HepG2 (cell line): ENCODE measurements at regions not wholly inside any gene's neighbourhood (a gene's known extent, or its start where the extent isn't known, plus 50 kb on each side); places are given as distances from the start of the nearest gene placed in this dataset.

Source experiments
- ATAC-seq: fragments of 200-7000 bp; cut with Tn5 transposase; 3 replicates; pipeline ENCODE4 v1.9.1; 2020; ENCODE audit warnings: mild to moderate bottlenecking, moderate library complexity
- BruUV-seq: library from RNA; stranded (reverse); fragments of 400-500 nt; replicated peaks from 2 replicates; lab custom pipeline; 2021; lab: Mats Ljungman, UMichigan
- CTCF ChIA-PET: fragments of 300-600 bp; formaldehyde crosslinking; extraction: SDS; loops from one replicate; lab custom pipeline; 2021; ENCODE audit warnings: low total read pairs, inconsistent platforms, low intra/inter-chr PET ratio; lab: Yijun Ruan, JAX
- POLR2A ChIA-PET: fragments of 350-600 bp; sonication (Branson Sonifier 250); formaldehyde crosslinking; loops from one replicate; lab custom pipeline; 2020; ENCODE audit warnings: antibody characterized with exemption, inconsistent platforms; lab: Yijun Ruan, JAX
- DNase-seq: peaks from one replicate; pipeline ENCODE4 v3.0.0-alpha.2; 2015; ENCODE audit warnings: low spot score
- FAIRE-seq: peaks from 3 replicates; lab custom pipeline; 2011; peaks lifted over from hg19 to GRCh38; lab: Jason Lieb, UNC
- H2AFZ ChIP-seq: one replicate; pipeline ENCODE4 v1.6.1; 2011; ENCODE audit warnings: low read length, inconsistent platforms
- H3K27ac ChIP-seq: fragments of 300-600 bp; 3 replicates; pipeline ENCODE4 v1.8.0; 2011; ENCODE audit warnings: mixed run types, mild to moderate bottlenecking, mixed read lengths, low read length, inconsistent platforms; ENCODE audit not compliant: insufficient read depth; ENCODE audit errors: extremely low read length
- H3K27me3 ChIP-seq, 2 experiments: fragments of 200-600 bp in 1 of 2; 2 replicates in 1 of 2; 3 replicates in 1 of 2; pipeline versions ENCODE4 v1.6.0 to v1.8.0; 2011; ENCODE audit warnings: low read length in 2 of 2, mild to moderate bottlenecking in 2 of 2, moderate library complexity in 2 of 2, inconsistent platforms in 1 of 2; ENCODE audit not compliant: insufficient read depth in 2 of 2, control insufficient read depth in 1 of 2
- H3K36me3 ChIP-seq, 2 experiments: fragments of 200-600 bp in 1 of 2; replicated peaks in 1 of 2; 2 replicates in 1 of 2; 3 replicates in 1 of 2; pipeline versions ENCODE4 v1.5.1 to v1.8.0; 2011; ENCODE audit warnings: low read length in 2 of 2, inconsistent platforms in 1 of 2; ENCODE audit not compliant: insufficient read depth in 2 of 2, control insufficient read depth in 1 of 2
- H3K4me1 ChIP-seq: 2 replicates; pipeline ENCODE4 v1.5.1; 2012; ENCODE audit warnings: low read length, inconsistent platforms; ENCODE audit not compliant: insufficient read depth
- H3K4me2 ChIP-seq: 2 replicates; pipeline ENCODE4 v1.6.0; 2011; ENCODE audit warnings: low read depth, low read length, inconsistent platforms
- H3K4me3 ChIP-seq, 3 experiments: fragments of 200-600 bp in 1 of 3; sonication (generic), shearing (Covaris generic) in 1 of 3; replicated peaks in 1 of 3; 2 replicates each; pipeline ENCODE4 v1.5.1; 2011 to 2016; ENCODE audit warnings: low read length in 3 of 3, inconsistent platforms in 2 of 3, low read depth in 2 of 3, mild to moderate bottlenecking in 2 of 3, control low read depth in 1 of 3, mixed read lengths in 1 of 3; ENCODE audit not compliant: insufficient read depth in 1 of 3
- H3K79me2 ChIP-seq: one replicate; pipeline ENCODE4 v1.6.1; 2011; ENCODE audit warnings: low read length, inconsistent platforms; ENCODE audit not compliant: insufficient read depth
- H3K9ac ChIP-seq: 2 replicates; pipeline ENCODE4 v1.6.0; 2011; ENCODE audit warnings: mild to moderate bottlenecking, low read depth, low read length, inconsistent platforms; ENCODE audit not compliant: insufficient read depth
- H3K9me3 ChIP-seq: 2 replicates; pipeline ENCODE4 v1.5.1; 2012; ENCODE audit warnings: mild to moderate bottlenecking, low read length
- H4K20me1 ChIP-seq: 2 replicates; pipeline ENCODE4 v1.6.0; 2011; ENCODE audit warnings: inconsistent platforms, mild to moderate bottlenecking, low read length, moderate library complexity; ENCODE audit not compliant: insufficient read depth
- ADNP ChIP-seq: sonication (generic); formaldehyde crosslinking; IDR thresholded peaks from 2 replicates; pipeline ENCODE4 v1.4.0; 2020; ENCODE audit warnings: missing genetic modification reagents
- DNMT1 ChIP-seq: sonication (generic); formaldehyde crosslinking; IDR thresholded peaks from 2 replicates; pipeline ENCODE4 v1.5.1; 2020; ENCODE audit warnings: mild to moderate bottlenecking, missing genetic modification reagents
- HDAC6 ChIP-seq: fragments of 200-600 bp; sonication (generic); IDR thresholded peaks from 2 replicates; pipeline ENCODE4 v1.7.0; 2017; ENCODE audit warnings: mild to moderate bottlenecking, antibody characterized with exemption, low read length, low read depth
- IKZF4 ChIP-seq: sonication (generic); formaldehyde crosslinking; IDR thresholded peaks from 2 replicates; pipeline ENCODE4 v1.5.1; 2020; ENCODE audit warnings: borderline replicate concordance, mild to moderate bottlenecking, low read depth, missing genetic modification reagents; ENCODE audit errors: not compliant biosample characterization
- KLF15 ChIP-seq: sonication (generic); formaldehyde crosslinking; IDR thresholded peaks from 2 replicates; pipeline ENCODE4 v1.8.1; 2023; ENCODE audit warnings: borderline replicate concordance, mild to moderate bottlenecking, inconsistent platforms, missing genetic modification reagents, mixed read lengths
- POLR2G ChIP-seq: fragments of 200-400 bp; formaldehyde crosslinking; IDR thresholded peaks from 2 replicates; pipeline ENCODE4 v1.6.1; 2018; ENCODE audit warnings: mild to moderate bottlenecking, low read depth, low read length, moderate library complexity
- SMAD9 ChIP-seq: sonication (generic); formaldehyde crosslinking; IDR thresholded peaks from 2 replicates; pipeline ENCODE4 v1.5.1; 2020; ENCODE audit warnings: mild to moderate bottlenecking, missing genetic modification reagents
- TEAD2 ChIP-seq: sonication (generic); formaldehyde crosslinking; IDR thresholded peaks from 2 replicates; pipeline ENCODE4 v1.9.0; 2021; ENCODE audit warnings: missing genetic modification reagents
- THAP9 ChIP-seq: sonication (generic); formaldehyde crosslinking; IDR thresholded peaks from 2 replicates; pipeline ENCODE4; 2020; ENCODE audit warnings: missing genetic modification reagents, mild to moderate bottlenecking, borderline replicate concordance
- ZBTB49 ChIP-seq: sonication (generic); formaldehyde crosslinking; IDR thresholded peaks from 2 replicates; pipeline ENCODE4 v1.4.0; 2020; ENCODE audit warnings: missing genetic modification reagents, borderline replicate concordance
- ZFAT ChIP-seq: sonication (generic); formaldehyde crosslinking; conservative IDR thresholded peaks from 2 replicates; pipeline ENCODE4 v1.8.1; 2023; ENCODE audit warnings: missing genetic modification reagents, inconsistent platforms
- ZMAT5 ChIP-seq: sonication (generic); formaldehyde crosslinking; IDR thresholded peaks from 2 replicates; pipeline ENCODE4 v1.5.0; 2020; ENCODE audit warnings: mild to moderate bottlenecking, low read depth, missing genetic modification reagents, borderline replicate concordance
- ZNF253 ChIP-seq: sonication (generic); formaldehyde crosslinking; IDR thresholded peaks from 2 replicates; pipeline ENCODE4 v1.8.0; 2022; ENCODE audit warnings: mild to moderate bottlenecking, missing genetic modification reagents, borderline replicate concordance
- ZNF768 ChIP-seq: sonication (generic); formaldehyde crosslinking; IDR thresholded peaks from 2 replicates; pipeline ENCODE4 v1.4.0; 2020; ENCODE audit warnings: missing genetic modification reagents
- WGBS: methylation state at CpG from one replicate; pipeline ENCODE4 v1.1.6; 2017; ENCODE audit warnings: low lambda C conversion rate; 5-methylcytosine and 5-hydroxymethylcytosine counted together
- in situ Hi-C: cut with HindIII; loops from 2 replicates; pipeline ENCODE4 v1.10.0; 2017; ENCODE audit warnings: low pct_unique_long_range_greater_than_20kb; ENCODE audit not compliant: extremely low pct_ligation_motif_present
- intact Hi-C: fragments of 100-400 bp; cut with micrococcal nuclease; formaldehyde crosslinking; loops from one replicate; pipeline ENCODE4 v1.10.0; 2022; ENCODE audit not compliant: unreplicated experiment
- TF ChIP-seq, protein P1 (sequence below): sonication (generic); formaldehyde crosslinking; IDR thresholded peaks from 2 replicates; pipeline ENCODE4 v1.5.0; 2020; ENCODE audit warnings: mild to moderate bottlenecking, missing genetic modification reagents, borderline replicate concordance

- H3K4me2 ChIP-seq, result no peak overlapping the region
- no peak overlapping the region for H3K27ac ChIP-seq
- no peak for DNase-seq
- H3K27me3 ChIP-seq, result no peaks in the 10 kb centered on the region
- H3K9ac ChIP-seq, result no peak overlapping the region
- intact Hi-C loops (no loop called here), in situ Hi-C loops (no loop called here)
- H4K20me1 ChIP-seq, result no peaks in the 10 kb centered on the region
- ChIA-PET CTCF (no interaction called here), POLR2A (no interaction called here)
- TF ChIP-seq POLR2G (no peak), IKZF4 (CRISPR knock-in tag) (no peak), SMAD9 (CRISPR knock-in tag) (no peak), ZBTB49 (CRISPR knock-in tag) (no peak), ZNF768 (CRISPR knock-in tag) (no peak), KLF15 (CRISPR knock-in tag) (no peak), ZFAT (no peak), ZMAT5 (no peak), DNMT1 (no peak), THAP9 (no peak), ZNF253 (CRISPR knock-in tag) (no peak), ADNP (CRISPR knock-in tag) (no peak), HDAC6 (no peak), TEAD2 (CRISPR knock-in tag) (no peak)
- TF ChIP-seq, protein P1, sequence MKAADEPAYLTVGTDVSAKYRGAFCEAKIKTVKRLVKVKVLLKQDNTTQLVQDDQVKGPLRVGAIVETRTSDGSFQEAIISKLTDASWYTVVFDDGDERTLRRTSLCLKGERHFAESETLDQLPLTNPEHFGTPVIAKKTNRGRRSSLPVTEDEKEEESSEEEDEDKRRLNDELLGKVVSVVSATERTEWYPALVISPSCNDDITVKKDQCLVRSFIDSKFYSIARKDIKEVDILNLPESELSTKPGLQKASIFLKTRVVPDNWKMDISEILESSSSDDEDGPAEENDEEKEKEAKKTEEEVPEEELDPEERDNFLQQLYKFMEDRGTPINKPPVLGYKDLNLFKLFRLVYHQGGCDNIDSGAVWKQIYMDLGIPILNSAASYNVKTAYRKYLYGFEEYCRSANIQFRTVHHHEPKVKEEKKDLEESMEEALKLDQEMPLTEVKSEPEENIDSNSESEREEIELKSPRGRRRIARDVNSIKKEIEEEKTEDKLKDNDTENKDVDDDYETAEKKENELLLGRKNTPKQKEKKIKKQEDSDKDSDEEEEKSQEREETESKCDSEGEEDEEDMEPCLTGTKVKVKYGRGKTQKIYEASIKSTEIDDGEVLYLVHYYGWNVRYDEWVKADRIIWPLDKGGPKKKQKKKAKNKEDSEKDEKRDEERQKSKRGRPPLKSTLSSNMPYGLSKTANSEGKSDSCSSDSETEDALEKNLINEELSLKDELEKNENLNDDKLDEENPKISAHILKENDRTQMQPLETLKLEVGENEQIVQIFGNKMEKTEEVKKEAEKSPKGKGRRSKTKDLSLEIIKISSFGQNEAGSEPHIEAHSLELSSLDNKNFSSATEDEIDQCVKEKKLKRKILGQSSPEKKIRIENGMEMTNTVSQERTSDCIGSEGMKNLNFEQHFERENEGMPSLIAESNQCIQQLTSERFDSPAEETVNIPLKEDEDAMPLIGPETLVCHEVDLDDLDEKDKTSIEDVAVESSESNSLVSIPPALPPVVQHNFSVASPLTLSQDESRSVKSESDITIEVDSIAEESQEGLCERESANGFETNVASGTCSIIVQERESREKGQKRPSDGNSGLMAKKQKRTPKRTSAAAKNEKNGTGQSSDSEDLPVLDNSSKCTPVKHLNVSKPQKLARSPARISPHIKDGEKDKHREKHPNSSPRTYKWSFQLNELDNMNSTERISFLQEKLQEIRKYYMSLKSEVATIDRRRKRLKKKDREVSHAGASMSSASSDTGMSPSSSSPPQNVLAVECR (CRISPR knock-in tag), result no peak
- no peaks in the 10 kb centered on the region for H3K79me2 ChIP-seq
- no peaks in the 10 kb centered on the region for H3K9me3 ChIP-seq
- H2AFZ ChIP-seq, result no peak overlapping the region
- H3K4me3 ChIP-seq, result no peak overlapping the region
- no peak for ATAC-seq
- FAIRE-seq, result no peak
- H3K4me1 ChIP-seq, result no peaks in the 10 kb centered on the region
- WGBS, result 2% methylated on average over 3 of the region's 3 CpGs
- H3K36me3 ChIP-seq, result no peaks in the 10 kb centered on the region
- BruUV-seq, result no TSS peak
These were observed 313.5 kb upstream of the PLXNA2 start for GRCh38 chr1:208557723-208558094.
